GM18517 (cell line): ENCODE measurements at regions not wholly inside any gene's neighbourhood (a gene's known extent, or its start where the extent isn't known, plus 50 kb on each side); places are given as distances from the start of the nearest gene placed in this dataset.
"Not testable (repeated sequence)": the region's sequence is repeated elsewhere in the genome, so short reads cannot be mapped to it uniquely, and the experiment has no call there.

Experiments used
- ATAC-seq: cut with Tn5 transposase; IDR thresholded peaks from one replicate; pipeline ENCODE4 v1.9.1; 2021; ENCODE audit warnings: mild to moderate bottlenecking, moderate library complexity; ENCODE audit not compliant: unreplicated experiment

DNA sequence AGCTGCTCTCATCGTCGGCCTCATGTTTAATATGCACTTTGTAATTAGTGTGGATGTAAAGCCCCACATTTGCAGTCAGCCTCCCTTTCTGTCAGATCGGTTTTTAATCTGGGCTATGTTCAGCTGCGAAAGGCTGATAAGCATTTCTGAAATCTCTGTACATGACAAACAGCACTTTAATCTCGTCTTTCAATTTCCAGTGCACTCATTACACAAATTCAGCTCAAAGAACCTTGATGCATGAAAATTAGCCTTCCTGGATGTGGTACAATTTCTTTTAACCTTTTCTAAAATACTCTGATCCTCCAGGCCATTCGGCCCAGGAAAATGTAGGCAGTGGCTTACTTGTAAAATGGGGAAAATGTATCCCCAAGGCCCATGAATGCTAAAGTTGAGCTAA lies 265.1 kb downstream of the RND3 start:
- no peak for ATAC-seq

DNA sequence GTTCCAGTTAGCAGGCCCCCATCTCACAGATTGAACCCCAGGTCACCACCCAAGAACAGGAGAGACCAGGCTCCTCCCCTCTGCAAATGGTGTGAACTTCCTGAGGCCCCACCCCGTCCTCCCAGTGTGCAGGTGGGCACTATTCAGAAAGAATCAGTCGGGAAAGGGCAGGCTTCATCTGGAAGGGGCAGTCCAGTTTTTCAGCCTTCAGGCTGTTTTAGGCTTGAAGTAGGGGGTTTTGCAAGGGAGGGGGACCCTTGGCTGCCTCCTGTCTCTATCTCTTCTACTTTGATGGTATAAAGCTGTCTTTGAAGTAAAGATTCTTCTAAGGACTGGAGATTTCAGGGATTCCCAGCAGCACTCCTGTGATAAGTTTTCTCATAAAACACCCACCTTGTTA lies 267.6 kb downstream of the RND3 start:
- ATAC-seq: no peak

DNA sequence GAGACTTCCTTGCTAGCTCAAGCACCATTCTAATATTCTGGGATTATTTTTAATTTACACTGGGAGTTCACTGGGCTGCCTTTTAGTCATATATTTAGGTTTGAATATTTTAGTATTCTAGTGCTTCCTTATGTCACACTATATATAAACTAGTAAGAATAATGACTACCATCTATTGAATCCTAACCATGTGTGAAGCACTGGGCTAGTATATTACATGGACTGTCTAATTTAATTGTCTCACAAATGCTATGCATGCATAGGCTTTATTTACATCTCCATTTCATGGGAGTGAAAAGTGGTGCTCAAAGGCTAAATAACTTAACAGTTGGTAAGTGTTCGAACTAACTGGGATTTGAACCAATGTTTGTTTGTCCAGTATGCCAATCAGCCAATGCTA lies 272.4 kb downstream of the RND3 start:
- no peak for ATAC-seq

DNA sequence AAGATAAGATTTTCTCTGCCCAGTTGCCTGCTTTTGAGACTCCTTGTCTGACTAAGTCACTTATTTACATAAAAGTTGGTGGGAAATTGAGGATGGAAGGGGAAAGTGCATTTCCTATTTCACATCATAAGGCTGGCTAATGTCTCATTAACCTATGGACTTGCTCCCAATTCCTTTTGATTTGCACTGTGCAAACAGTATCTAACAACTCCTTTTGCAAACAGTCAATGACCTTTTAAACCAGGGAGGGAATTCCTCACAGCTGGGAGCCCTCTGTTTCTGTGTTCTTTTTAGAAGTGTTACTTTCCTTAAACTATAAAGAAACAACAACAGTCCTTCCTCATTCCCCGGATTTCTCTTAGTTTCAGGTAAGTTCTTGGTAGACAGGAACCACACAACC lies 272.8 kb downstream of the RND3 start:
- no peak for ATAC-seq

DNA sequence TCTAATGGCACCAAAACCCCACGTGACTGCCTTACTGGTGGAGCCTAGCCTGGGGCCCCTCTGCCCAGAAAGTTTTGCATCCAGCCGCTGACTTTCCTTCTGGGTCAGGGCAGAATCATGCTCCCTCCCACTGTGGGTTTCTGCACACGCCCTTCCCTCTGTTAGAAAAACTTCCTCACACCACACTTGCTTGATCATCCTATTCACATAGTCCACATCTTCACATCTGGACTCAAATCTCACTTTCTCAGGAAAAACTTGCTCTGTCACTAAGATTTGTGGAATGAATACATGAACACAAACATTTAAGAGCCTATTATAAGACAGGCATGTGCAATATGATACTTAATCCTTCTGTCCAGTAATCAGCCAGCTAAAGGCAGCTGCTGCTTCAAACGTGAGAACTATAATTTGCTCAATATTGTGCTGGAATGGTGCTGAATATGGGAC lies 274.7 kb downstream of the RND3 start:
- no peak for ATAC-seq

DNA sequence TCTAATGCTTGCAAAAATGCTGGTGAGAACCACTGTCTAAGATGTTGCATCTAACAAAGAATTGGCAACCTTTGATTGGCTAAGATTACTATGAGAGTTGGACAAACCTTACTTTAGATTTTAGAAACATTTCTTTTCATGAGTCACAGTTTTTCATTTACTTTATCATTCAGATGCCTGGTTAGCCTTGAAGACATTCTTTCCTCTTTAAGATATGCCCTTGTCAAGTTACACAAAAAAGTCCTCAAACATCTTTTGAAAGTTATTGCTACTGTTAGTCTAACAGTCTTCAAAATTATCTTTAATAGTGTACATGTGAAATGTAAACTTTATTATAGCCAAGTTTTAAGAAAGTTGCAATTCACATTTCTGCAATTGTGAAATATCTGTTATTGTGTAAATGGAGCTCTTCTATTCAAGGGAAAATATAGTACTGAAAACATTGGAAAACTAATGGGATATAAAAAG lies 276.3 kb downstream of the RND3 start:
- ATAC-seq: no peak

DNA sequence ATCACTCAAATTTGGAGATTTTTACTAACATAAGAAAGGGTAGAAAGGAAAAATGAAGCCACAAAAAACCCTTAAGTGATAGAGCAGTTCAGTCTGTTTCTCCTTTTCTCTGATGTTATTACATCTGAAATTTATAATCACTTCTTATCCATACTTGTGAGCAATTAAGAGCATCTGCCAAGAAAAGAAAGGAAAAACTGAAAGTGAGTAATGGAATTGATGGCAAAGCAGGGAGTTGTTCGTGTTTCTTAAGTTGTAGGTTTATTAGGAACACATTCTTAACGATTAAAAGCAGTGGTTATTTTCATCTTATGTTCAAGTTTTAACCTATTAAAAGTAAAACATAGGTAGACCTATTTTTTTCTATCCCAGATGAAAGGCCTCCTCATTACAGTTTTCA lies 277.7 kb downstream of the RND3 start:
- no peak for ATAC-seq

DNA sequence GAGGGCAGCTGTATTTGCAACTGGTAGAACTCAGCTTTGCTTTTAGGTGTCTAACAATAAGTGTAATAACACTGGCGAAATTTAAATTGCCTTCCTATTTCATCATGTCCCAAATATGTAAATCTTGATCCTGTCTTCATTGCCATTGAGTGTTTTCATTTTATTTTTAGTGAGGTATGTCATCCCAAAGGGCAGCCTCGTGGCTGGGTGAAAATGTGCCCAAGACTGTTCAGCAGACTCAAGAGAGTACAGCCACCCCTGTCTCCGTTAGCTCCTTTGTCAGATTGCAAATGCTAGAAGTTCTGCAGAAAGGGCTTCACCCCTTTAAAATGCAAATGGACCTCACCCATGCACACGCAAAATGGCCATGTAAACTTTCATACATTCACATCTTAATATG lies 278.8 kb downstream of the RND3 start:
- ATAC-seq: no peak

DNA sequence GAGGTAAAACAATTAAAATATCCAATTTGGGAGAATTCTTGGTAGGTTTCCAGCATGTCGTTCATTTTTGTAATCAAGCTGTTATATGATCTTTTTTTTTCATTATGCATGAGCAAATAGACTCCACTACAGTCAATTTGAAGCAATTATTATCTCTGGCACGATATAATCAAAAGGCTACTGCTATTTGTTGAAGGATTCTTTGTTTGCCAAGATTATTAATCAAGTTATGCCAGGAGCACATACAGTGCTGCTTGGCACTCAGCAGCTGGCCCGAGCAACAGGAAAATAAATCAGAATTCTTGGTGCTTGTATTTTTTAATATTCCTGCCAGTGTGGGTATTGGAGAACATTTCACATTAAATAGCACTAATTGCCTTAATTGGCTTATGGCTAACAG lies 279.5 kb downstream of the RND3 start:
- no peak for ATAC-seq

DNA sequence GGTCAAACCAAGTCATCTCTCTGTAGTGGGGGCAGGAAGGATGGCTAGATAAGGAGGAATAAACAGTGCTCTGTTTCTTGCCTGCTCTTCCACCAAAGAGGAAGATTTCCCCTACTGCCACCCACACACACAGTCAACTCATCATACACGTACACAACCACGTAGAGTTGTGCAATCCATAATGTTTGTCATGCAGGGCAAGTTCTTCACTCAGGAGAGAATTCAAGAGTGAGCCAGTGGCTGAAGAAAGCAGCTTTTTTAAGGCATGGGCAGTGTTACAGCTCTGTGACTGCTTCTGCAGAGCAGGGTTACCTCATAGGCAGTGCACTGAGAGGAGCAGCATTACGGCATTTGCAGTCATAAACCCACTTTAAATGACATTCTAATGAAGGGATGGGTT lies 283.0 kb downstream of the RND3 start:
- ATAC-seq: no peak

DNA sequence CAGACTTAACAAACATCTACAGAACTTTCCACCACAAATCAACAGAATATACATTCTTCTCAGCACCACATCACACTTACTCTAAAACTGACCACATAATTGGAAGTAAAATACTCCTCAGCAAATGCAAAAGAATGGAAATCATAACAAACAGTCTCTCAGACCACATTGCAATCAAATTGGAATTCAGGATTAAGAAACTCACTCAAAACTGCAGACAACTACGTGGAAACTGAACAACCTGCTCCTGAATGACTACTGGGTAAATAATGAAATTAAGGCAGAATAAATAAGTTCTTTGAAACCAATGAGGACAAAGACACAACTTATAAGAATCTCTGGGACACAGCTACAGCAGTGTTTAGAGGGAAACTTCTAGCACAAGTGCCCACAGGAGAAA lies 292.7 kb downstream of the RND3 start:
- not testable (repeated sequence) for ATAC-seq

DNA sequence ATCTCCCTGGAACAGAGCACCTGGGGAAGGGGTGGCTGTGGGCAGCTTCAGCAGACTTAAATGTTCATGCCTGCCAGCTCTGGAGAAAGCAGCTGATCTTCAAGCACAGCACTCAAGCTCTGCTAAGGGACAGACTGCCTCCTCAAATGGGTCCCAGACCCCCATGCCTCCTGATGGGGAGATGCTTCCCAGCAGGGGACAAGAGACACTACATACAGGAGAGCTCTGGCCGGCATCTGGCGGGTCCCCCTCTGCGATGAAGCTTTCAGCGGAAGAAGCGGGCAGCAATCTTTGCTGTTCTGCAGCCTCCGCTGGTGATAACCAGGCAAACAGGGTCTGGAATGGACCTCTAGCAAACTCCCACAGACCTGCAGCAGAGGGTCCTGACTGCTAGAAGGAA lies 294.8 kb downstream of the RND3 start:
- no peak for ATAC-seq

DNA sequence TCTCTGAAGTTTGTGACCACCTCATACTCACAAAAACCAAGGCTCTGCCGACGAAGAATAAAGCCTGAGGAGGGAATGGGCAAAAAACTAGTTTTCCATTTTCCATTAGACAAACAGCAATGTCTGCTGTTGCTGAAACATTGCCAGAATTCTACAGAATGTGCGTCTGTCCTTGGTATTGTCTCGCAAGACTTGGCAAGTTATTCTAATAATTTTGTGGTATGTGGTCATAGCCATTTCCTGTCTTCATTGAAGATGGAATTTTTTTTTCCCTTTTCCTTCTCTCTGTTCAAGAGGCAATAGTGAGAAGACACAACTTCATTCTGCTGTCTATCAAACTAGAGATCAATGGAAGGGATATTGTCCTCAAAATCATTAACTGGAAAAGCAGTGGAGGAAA lies 296.1 kb downstream of the RND3 start:
- ATAC-seq: no peak

DNA sequence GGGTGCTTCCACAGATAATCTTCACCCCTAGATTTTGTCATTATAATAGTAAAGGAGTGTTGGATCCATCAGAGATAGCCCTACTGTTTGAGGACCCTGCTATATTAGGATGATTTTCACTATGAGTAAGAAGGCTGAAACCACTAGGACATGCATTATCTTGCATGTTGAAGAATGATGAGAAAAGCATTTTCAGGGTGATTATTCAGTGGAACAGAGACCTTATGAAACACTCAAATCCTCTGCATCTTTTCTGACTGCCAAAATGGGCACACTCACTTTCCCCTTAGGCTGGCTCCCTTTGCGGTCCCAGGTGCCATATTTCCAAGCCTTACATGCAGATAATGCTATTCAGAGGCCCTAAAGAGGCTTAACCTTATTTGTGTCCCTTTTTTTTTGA lies 296.9 kb downstream of the RND3 start:
- no peak for ATAC-seq

DNA sequence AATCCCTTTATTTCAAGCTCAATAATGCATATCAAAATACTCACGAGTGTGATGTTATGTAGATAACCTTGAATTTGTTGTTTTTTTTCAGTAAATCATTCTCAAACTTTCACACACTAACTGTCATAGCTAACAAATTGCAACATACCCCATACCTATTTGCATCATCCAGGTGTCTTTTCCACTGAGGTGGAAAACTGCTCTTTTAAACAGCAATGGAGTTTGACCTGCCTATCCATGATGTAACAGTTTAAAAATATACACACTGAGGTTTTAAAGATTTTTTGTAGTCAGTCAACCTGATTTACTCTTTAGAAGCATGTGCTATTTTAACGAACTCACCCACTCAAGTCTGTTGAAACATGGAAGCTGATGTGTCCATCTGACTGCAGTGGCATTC lies 298.7 kb downstream of the RND3 start:
- ATAC-seq: no peak

DNA sequence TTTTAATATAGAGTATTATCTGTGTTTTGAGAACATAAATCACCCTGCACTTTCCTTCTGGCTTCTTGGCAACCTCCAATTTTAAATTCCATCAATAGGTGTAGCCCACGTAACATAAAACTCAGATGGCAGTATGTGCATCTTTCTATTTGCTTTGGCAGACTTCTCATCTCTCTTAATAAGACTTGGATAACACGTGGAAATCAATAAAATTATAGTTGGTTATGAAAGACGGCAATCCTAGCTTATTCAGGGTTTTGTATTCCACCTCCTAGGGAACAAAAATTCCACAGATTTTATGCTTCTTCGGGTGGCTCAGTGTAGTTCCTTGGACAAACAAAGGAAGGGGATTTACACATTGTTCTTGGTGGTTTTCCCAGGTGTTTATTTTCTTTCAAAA lies 299.3 kb downstream of the RND3 start:
- no peak for ATAC-seq

DNA sequence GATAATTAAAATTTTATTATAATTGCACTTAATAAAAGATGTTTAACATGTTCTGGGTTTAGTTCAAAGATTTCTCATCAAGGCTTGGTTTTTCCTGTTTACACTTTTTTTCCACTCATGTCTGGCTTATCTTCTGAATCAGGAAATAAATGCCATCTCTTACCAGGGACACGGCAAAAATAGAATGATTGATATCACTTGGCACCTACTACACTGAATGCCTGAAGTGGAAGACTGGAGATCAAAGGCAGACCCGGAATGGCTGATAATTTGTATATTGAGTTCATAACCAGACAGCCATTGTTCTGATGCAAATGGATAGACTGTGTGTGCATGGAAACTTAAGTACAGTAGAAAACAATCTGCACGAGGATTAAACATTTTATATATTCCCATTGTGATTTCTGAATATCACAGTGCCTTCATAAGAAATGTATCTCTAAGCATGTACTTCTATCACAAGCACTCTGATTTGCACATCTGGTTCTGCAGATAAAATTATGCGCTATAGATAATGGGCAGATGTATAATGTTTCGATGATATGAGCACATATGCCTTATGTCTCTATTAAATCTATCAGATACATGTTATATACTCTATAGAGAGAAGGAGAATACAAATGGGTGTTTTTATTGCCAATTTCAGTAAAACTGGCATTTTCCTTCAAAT lies 304.8 kb downstream of the RND3 start:
- ATAC-seq: no peak

DNA sequence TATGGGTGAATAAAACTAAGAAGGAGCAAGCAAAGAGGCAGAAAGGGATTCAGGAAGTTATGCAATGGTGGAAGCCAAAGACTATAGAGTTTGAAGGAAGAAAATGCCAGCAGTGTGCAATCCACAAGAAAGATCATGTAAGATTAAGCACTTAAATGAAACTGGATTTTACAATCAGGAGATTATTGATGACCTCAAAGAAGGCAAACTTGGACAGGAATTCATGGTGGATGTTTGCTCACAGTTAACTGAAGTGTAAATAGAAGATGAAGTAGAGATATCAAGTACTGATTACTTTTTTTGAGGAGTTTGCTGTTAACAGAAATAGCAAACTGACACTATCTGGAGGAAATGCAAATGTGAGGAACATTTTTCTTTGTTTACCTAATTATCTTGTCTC lies 308.9 kb downstream of the RND3 start:
- ATAC-seq: no peak

DNA sequence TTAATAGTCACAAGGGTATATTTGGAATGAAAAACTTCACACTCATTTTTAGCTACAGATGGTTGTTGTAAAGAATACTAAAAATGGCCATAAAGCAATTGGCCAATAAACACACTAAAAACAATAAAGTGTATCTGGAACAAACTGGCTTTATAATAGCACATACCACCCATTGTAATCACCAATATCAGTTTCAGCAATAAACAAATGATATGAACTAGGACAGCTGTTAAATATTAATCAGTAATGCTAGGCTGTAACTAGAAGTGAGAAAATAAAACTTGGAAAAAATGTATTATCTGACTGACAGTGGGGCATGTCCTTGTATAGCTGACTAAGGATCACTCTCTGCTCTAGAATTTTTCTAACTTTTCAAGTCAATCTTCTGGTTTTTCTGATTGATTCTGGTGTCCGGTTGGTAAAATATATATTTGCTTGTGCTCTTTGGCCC lies 312.5 kb downstream of the RND3 start:
- ATAC-seq: no peak

DNA sequence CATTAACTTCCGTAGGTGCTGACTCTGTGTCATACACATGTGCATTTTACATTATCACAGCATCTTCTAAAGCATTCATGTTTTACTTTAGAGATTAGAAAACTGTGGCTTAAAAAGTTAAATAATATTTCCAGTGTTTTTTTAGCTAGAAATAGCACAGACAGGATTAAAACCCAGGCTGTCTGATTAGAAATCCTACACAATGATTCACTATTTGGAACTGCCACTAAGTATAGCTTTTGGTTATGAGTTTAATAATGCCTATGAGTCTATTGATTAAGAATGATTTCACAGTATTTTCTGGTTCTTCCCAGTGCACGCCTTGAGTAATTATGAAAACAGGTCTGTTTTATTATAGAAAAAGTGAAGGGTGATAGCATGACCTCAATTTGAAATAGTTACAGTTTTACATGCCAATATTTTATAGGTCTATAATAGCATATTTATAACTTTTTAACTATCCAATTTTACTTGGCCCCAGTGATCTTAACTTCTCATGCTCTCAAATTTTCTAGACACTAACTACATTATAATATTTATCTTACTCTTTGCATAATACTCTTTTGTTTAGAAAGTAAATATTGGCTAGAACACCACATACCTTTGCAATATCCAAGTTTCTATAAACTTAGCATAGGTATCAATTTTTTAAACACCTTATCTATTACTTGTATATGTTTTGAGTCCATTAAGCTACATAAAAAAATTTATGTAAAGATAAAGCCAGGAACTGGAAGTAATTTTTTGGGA lies 313.2 kb downstream of the RND3 start:
- no peak for ATAC-seq

DNA sequence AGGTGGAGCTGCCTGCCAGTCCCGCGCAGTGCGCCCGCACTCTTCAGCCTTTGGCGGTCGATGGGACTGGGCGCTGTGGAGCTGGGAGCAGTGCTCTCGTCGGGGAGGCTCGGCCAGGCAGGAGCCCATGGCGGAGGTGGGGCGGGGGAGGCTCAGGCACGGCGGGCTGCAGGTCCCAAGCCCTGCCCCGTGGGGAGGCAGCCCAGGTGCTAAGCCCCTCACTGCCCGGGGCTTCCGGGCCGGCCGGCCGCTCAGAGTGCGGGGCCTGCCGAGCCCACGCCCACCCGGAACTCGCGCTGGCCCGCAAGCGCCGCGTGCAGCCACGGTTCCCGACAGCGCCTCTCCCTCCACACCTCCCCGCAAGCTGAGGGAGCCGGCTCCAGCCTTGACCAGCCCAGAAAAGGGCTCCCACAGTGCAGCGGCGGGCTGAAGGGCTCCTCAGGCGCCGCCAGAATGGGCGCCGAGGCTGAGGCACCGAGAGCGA lies 316.4 kb downstream of the RND3 start:
- no peak for ATAC-seq

DNA sequence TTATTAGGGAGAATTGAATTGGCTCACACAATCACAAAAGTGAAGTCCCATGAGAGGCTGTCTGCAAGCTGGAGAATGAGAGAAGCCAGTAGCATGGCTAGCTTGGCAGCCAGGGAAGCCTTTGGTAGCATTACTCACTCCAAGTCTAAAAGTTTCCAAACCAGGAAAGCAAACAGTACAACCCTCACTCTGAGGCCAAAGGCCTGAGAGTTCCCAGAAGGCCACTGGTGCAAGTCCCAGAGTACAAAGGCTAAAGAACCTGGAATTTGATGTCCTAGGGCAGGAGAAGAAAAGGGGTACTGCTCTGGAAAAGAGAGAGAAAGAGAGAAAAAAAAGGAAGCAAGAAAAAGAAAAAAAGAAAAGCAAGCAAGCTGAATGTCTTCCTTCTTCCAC lies 318.2 kb downstream of the RND3 start:
- no peak for ATAC-seq
